OCI-LY3 (cell line): ENCODE measurements at regions not wholly inside any gene's neighbourhood (a gene's known extent, or its start where the extent isn't known, plus 50 kb on each side); places are given as distances from the start of the nearest gene placed in this dataset.

Experiments used
- EZH2phosphoT487 ChIP-seq: fragments of 200-600 bp; shearing (Covaris generic); IDR thresholded peaks from 2 replicates; pipeline ENCODE4 v1.6.1; 2018; ENCODE audit warnings: antibody characterized with exemption, mixed run types, low read depth
- TF ChIP-seq, protein P1 (sequence below): fragments of 200-600, 300-600 bp; sonication (generic); IDR thresholded peaks from 2 replicates; pipeline ENCODE4 v1.5.1; 2014; ENCODE audit warnings: antibody characterized with exemption, low read length, low read depth

DNA sequence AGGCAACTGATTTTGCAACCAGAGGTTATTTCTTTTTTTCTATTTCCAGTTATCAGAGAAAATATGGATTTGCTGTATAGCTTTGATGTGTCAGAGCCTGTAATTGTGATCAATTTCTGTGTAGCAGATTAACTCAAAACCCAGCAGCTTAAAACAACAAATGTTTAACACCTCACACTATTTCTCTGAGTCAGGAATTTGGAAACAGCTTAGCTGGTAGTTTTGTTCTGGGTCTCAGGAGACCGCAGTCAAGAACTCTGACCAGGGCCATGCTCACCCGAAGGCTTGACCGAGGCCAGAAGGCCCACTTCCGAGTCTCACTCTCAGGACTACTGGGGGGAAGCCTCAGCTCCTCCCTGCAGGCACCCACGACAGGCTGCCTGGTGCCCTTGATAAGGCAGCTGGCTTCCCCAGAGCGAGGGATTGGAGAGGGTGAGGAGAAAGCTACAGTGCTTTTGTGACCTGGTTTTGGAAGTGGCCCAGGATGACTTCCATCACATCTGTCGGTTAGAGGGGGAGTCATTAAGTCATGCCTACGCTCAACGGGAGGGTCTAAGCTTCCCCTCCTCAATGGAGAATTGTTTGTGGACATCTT, 105.7 kb upstream of the SHH start:
- TF ChIP-seq, protein P1, sequence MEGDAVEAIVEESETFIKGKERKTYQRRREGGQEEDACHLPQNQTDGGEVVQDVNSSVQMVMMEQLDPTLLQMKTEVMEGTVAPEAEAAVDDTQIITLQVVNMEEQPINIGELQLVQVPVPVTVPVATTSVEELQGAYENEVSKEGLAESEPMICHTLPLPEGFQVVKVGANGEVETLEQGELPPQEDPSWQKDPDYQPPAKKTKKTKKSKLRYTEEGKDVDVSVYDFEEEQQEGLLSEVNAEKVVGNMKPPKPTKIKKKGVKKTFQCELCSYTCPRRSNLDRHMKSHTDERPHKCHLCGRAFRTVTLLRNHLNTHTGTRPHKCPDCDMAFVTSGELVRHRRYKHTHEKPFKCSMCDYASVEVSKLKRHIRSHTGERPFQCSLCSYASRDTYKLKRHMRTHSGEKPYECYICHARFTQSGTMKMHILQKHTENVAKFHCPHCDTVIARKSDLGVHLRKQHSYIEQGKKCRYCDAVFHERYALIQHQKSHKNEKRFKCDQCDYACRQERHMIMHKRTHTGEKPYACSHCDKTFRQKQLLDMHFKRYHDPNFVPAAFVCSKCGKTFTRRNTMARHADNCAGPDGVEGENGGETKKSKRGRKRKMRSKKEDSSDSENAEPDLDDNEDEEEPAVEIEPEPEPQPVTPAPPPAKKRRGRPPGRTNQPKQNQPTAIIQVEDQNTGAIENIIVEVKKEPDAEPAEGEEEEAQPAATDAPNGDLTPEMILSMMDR = no peak
- no peak for TF ChIP-seq EZH2phosphoT487
